HG03342 (cell line): ENCODE measurements at regions not wholly inside any gene's neighbourhood (a gene's known extent, or its start where the extent isn't known, plus 50 kb on each side); places are given as distances from the start of the nearest gene placed in this dataset.
"Not testable (repeated sequence)": the region's sequence is repeated elsewhere in the genome, so short reads cannot be mapped to it uniquely, and the experiment has no call there.

Source experiments
- ATAC-seq: cut with Tn5 transposase; IDR thresholded peaks from one replicate; pipeline ENCODE4 v1.9.1; 2021; ENCODE audit warnings: mild to moderate bottlenecking, moderate library complexity; ENCODE audit not compliant: unreplicated experiment

DNA sequence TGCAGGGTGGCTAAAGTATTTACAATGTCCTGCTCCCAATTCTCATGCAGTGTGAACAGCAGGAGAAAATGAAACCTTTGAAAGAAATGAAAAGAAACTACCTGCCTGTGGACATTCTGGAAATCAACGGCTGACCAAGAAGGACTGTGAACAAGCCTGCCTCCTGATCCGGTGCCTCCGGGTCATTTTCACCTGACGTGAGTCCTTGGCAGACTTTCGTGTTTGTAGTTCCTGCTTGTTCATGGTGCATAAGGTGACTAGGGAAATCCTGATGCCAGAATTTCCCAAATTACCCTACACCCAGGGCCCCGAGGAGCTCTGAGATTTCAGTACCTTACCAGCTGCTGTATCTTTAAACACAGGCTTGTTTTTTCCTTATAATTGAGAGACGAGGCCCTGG is 317.5 kb downstream of the TLE1 start:
- ATAC-seq = no peak

DNA sequence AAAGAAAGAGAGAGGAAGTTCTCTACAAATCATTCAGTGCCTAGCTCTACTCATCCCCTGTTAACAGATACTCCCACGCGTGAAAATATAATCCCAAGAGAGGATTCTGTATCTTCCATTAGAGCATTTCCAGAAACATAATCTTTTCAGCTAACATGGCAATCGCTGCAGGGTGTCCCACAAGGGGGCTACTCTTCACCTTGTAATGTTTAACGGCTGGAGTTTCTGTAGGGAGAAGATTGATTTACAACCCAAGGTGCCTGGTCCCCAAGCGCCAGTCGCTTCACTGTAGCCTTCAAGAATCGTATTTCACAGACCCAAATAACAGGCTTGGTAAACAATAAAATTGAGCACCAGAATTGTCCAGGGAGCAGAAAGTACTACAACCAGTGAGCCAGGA is 318.7 kb downstream of the TLE1 start:
- no peak for ATAC-seq

GRCh38 chr9:81370096-81370495 is 319.3 kb downstream of the TLE1 start:
- no peak for ATAC-seq

- ATAC-seq = no peak
Measured at GRCh38 chr9:81369121-81369520, 320.2 kb downstream of the TLE1 start.

- ATAC-seq = no peak
Measured at GRCh38 chr9:81363916-81364480, 325.3 kb downstream of the TLE1 start.

DNA sequence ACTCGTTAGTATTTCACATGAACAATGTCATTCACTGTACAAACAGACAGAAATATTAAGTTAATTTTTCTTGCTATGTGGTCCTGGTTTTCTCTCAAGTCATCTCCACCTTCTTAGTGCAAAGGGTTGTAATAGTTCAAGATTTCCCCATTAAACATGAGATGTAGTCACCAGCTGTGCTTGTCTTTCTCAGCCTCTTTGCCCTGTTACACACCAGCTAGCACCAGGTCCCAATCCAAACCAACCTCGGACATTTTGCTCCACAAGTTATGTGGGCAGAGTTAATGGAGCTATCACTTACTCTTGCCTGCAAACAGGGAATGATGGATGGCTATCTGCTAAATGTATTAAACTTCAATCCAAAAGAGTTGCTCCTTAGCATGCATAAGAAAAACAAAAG is 328.1 kb downstream of the TLE1 start:
- no peak for ATAC-seq

GRCh38 chr9:81351166-81351565 is 338.2 kb downstream of the TLE1 start:
- ATAC-seq = no peak

GRCh38 chr9:81344366-81344765 is 345.0 kb downstream of the TLE1 start:
- no peak for ATAC-seq

GRCh38 chr9:81335879-81336421 is 353.4 kb downstream of the TLE1 start:
- ATAC-seq = no peak

DNA sequence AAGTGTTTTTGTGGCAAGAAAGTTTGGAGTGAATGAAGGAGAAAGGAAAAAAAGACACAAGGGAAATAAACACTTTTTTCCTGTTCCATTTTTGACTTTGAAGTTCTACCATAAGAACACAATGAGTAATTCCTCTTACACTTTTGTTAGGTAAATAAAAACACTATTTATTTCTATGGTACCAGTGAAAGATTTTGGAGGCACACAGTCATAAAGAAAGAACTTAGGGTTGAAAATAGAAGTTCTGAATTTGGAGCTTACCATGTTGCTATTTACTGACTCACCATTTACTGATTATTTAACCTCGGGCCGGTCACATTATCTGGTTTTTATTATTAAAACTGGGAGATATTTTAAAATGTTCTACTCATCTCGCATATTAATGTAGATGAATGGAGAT is 367.8 kb downstream of the TLE1 start:
- ATAC-seq = no peak

DNA sequence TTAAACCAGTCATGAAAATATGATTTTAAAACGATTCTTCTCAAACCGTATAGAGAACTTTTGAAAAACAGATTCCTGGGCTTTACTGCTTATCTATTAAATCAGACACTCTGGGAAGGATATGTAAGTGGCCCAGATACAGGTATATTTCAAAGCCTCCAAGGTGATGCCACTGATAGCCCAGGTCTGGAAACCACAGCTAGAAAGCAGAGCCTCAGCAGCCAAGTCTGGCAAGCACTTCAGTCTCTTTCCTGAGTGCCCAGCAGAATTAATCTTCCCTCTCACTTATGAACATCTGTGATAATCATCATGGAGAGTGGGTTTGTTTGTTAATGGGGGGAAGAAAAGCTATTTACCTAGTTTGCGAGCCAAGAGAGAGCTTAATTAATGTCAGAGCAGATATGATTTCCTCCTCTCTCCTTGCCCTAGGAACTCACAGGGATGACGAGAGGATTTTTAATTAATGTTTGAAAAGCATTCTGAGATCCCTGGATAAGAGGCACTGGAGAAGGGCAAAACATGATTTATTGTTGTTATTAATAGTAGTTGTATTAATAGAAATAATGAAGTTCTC is 368.4 kb downstream of the TLE1 start:
- ATAC-seq = no peak

- ATAC-seq = no peak
Measured at GRCh38 chr9:81318571-81318970, 370.8 kb downstream of the TLE1 start.

DNA sequence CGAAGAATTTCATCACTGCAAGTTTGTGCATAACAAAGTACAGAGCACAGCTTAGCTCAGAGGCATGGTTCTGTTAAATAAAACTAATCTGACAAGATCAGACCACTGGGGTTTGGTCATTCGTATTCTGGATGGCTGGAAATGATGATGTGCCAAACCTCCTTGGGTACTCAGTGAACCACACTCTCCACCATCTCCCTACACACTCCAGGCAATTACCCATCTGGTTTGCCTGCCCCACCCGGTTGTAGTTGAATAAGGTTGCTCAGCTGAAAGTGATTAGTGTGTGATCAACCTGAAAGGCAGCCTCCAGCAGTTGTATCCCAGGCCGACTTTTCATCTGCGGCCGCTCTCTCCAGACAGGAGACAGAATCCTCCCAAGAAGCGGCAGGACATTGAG is 371.4 kb downstream of the TLE1 start:
- no peak for ATAC-seq

- no peak for ATAC-seq
Measured at GRCh38 chr9:81317223-81317622, 372.1 kb downstream of the TLE1 start.

DNA sequence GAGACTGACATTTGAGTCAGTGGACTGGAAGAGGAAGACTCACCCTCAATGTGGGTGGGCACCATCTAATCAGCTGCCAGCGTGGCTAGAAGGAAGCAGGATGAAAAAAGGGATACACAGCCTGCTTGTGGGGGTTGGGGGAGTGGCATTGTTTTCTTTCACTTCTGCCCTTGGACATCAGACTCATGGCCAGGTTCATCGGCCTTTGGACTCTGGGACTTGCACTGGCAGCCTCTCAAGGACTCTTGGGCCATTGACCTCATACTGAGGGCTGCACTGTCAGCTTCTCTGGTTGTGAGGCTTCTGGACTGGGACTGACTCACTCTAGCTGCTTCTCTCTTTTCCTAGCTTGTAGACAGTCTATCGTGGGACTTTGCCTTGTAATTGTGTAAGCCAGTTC is 374.9 kb downstream of the TLE1 start:
- ATAC-seq = no peak

- no peak for ATAC-seq
Measured at GRCh38 chr9:81313877-81314276, 375.5 kb downstream of the TLE1 start.

DNA sequence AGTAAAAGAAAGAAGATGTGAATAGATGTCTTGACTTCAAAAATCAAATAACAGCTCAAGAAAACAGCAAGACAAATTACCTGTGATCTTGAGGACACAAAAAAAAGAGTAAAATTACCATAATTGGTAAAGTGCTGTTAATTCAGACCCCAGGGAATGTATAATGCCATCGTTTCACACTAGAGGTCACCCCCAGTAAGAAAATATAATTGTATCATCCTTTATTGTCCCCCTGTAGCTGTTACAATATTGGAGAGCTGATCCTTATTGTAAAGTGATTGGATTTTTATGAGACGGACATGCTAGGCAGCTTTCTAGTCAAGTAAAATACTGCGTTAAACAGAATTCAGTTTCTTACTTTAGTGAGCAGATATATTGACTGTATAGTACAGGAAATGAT is 377.0 kb downstream of the TLE1 start:
- no peak for ATAC-seq

DNA sequence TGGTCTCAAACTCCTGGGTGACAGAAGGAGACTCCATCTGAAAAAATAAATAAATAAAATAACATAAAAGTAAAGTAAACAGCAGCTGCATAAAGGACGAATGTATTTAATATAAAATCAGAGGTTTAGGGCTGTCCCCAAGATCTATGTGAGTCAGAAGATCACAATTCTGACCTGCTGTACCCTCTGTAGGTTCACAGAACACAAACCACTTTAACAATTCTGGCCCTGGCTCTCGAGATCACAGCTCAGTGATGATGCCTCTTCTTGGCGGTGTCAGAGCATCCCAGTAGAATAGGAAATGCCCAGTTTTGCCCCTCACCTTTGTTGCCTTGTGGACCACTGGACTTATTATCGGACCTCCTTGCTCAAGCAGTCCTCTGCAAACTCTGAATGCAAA is 380.9 kb downstream of the TLE1 start:
- ATAC-seq = no peak

GRCh38 chr9:81307791-81308190 is 381.6 kb downstream of the TLE1 start:
- ATAC-seq = not testable (repeated sequence)

GRCh38 chr9:81305561-81306182 is 383.7 kb downstream of the TLE1 start:
- no peak for ATAC-seq

GRCh38 chr9:81303658-81304057 is 385.7 kb downstream of the TLE1 start:
- ATAC-seq = no peak

DNA sequence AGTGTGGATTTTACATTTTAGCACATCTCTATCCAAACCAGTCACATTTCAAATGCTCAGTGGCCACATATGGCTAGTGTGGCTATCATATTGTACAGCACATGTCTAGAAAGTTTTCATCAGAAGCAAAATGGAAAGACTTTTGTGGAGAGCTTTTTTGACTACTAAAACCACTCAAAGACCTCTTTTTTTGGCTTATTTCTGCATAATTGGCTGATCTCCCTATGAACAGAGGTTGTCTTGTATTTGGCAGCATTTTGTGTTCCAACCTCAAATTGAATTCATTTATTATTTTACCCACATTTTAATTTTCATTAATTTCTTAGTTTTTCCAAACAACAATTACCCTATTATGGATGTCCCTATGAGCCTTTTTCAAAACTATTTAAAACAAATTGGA is 395.7 kb downstream of the TLE1 start:
- ATAC-seq = no peak
